ENCODE measurements at regions not wholly inside any gene's neighbourhood (a gene's known extent, or its start where the extent isn't known, plus 50 kb on each side); places are given as distances from the start of the nearest gene placed in this dataset.

DNA sequence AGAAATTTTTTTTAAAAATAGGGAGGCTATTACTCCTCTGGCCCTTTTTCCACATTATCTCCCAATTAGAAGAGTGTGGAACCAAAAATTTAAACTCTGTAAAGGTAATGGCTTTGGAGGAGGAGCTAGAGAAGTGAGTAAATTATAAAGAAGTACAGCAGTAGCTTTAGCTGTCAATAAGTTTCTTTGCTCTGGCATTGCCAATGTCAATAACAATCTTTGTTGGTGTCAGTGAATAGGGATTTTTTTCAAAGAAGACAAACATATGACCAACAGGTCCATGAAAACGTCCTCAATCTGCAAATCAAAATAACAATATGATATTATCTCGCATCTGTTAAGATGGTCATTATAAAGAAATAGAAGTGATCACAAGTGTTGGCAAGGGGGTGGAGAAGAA lies 227.1 kb upstream of the MBL2 start:
- Histone ChIP-seq H3K9ac (ENCODE audit: low read length) (no peak overlapping the region), H3K36me3 (ENCODE audit: control insufficient read depth in 1 of 2, insufficient read depth in 2 of 2, low read length in 2 of 2) (no peaks in the 10 kb centered on the region), H3K4me3 (replicated peaks in 1 of 2; ENCODE audit: low read depth in 1 of 2, low read length in 2 of 2) (no peak overlapping the region), H3K9me3 (ENCODE audit: control insufficient read depth in 1 of 2, insufficient read depth in 1 of 2, low read depth in 1 of 2, low read length in 2 of 2) (peaks cover 9 to 11% of the 10 kb centered on the region in 2 experiments; a peak in 2 of 4 replicates), H3K4me2 (ENCODE audit: low read length) (no peak overlapping the region), H3K9me2 (ENCODE audit: insufficient read depth) (no peaks in the 10 kb centered on the region), H2AFZ (ENCODE audit: low read depth, low read length, poor library complexity, severe bottlenecking) (no peak overlapping the region), H4K20me1 (ENCODE audit: insufficient read depth) (no peaks in the 10 kb centered on the region), H3K4me1 (ENCODE audit: control insufficient read depth in 1 of 2, insufficient read depth in 2 of 2, low read length in 2 of 2) (no peaks in the 10 kb centered on the region), H3K79me2 (ENCODE audit: insufficient read depth, low read length) (no peaks in the 10 kb centered on the region), H3K27me3 (ENCODE audit: insufficient read depth, low read length) (no peaks in the 10 kb centered on the region), H3K27ac (ENCODE audit: low read depth, low read length) (no peak overlapping the region)
- DNase-seq (ENCODE audit: low read depth, low spot score) (no peak), ATAC-seq (no peak)
- intact Hi-C loops (cut with micrococcal nuclease) = no loop called here
- BruUV-seq (replicated peaks) = no TSS peak
- ChIA-PET POLR2A (no interaction called here), CTCF (no interaction called here), RAD21 (ENCODE audit: low non-redundant PET in 1 of 2, low total read pairs in 2 of 2, uncharacterized antibody in 2 of 2, unreplicated experiment in 2 of 2) (no interaction called here)
- TF ChIP-seq CBX3 (IDR thresholded peaks at IDR 0.05; ENCODE audit: low read depth) = no peak
- TF ChIP-seq, protein P1, sequence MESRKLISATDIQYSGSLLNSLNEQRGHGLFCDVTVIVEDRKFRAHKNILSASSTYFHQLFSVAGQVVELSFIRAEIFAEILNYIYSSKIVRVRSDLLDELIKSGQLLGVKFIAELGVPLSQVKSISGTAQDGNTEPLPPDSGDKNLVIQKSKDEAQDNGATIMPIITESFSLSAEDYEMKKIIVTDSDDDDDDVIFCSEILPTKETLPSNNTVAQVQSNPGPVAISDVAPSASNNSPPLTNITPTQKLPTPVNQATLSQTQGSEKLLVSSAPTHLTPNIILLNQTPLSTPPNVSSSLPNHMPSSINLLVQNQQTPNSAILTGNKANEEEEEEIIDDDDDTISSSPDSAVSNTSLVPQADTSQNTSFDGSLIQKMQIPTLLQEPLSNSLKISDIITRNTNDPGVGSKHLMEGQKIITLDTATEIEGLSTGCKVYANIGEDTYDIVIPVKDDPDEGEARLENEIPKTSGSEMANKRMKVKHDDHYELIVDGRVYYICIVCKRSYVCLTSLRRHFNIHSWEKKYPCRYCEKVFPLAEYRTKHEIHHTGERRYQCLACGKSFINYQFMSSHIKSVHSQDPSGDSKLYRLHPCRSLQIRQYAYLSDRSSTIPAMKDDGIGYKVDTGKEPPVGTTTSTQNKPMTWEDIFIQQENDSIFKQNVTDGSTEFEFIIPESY (IDR thresholded peaks at IDR 0.05; ENCODE audit: extremely low read depth, insufficient replicate concordance, low read length) = no peak
- TF ChIP-seq, protein P2, sequence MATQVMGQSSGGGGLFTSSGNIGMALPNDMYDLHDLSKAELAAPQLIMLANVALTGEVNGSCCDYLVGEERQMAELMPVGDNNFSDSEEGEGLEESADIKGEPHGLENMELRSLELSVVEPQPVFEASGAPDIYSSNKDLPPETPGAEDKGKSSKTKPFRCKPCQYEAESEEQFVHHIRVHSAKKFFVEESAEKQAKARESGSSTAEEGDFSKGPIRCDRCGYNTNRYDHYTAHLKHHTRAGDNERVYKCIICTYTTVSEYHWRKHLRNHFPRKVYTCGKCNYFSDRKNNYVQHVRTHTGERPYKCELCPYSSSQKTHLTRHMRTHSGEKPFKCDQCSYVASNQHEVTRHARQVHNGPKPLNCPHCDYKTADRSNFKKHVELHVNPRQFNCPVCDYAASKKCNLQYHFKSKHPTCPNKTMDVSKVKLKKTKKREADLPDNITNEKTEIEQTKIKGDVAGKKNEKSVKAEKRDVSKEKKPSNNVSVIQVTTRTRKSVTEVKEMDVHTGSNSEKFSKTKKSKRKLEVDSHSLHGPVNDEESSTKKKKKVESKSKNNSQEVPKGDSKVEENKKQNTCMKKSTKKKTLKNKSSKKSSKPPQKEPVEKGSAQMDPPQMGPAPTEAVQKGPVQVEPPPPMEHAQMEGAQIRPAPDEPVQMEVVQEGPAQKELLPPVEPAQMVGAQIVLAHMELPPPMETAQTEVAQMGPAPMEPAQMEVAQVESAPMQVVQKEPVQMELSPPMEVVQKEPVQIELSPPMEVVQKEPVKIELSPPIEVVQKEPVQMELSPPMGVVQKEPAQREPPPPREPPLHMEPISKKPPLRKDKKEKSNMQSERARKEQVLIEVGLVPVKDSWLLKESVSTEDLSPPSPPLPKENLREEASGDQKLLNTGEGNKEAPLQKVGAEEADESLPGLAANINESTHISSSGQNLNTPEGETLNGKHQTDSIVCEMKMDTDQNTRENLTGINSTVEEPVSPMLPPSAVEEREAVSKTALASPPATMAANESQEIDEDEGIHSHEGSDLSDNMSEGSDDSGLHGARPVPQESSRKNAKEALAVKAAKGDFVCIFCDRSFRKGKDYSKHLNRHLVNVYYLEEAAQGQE (IDR thresholded peaks at IDR 0.05; ENCODE audit: low read depth) = no peak
- TF ChIP-seq POLR2A (IDR thresholded peaks at IDR 0.05; ENCODE audit: borderline replicate concordance, extremely low read depth, insufficient read depth, insufficient read length) = no peak
- TF ChIP-seq EZH2 (IDR thresholded peaks at IDR 0.05) = no peak
- no peak for TF ChIP-seq CEBPB (IDR thresholded peaks at IDR 0.05; ENCODE audit: low read depth)
- TF ChIP-seq EGR1 (IDR thresholded peaks at IDR 0.05; ENCODE audit: low read depth) = no peak
- TF ChIP-seq SP1 (IDR thresholded peaks at IDR 0.05; ENCODE audit: low read depth) = no peak
- TF ChIP-seq POLR2AphosphoS5 (IDR thresholded peaks at IDR 0.05; ENCODE audit: low read depth, low read length) = no peak
- no peak for TF ChIP-seq ELF1 (IDR thresholded peaks at IDR 0.05; ENCODE audit: borderline replicate concordance, low read depth)
- TF ChIP-seq RAD21 (IDR thresholded peaks at IDR 0.05; ENCODE audit: low read depth) = no peak
- TF ChIP-seq, protein P3, sequence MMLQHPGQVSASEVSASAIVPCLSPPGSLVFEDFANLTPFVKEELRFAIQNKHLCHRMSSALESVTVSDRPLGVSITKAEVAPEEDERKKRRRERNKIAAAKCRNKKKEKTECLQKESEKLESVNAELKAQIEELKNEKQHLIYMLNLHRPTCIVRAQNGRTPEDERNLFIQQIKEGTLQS (IDR thresholded peaks at IDR 0.05) = no peak
- no peak for TF ChIP-seq ZFX (IDR thresholded peaks at IDR 0.05)
- no peak for TF ChIP-seq FOSL1 (IDR thresholded peaks at IDR 0.05; ENCODE audit: low read depth)
- TF ChIP-seq MAX (IDR thresholded peaks at IDR 0.05) = no peak
- no peak for TF ChIP-seq ZNF274 (IDR thresholded peaks at IDR 0.05; ENCODE audit: low read depth, low read length)
- TF ChIP-seq JUND (IDR thresholded peaks at IDR 0.05) = no peak
- no peak for TF ChIP-seq SRF (IDR thresholded peaks at IDR 0.05; ENCODE audit: low read depth)
- TF ChIP-seq EZH2phosphoT487 (IDR thresholded peaks at IDR 0.05; ENCODE audit: borderline replicate concordance) = no peak
